Mucosa of stomach (tissue), 1 donor: ENCODE measurements at regions not wholly inside any gene's neighbourhood (a gene's known extent, or its start where the extent isn't known, plus 50 kb on each side); places are given as distances from the start of the nearest gene placed in this dataset.

Source experiments
- H3K27me3 ChIP-seq: one replicate; pipeline ENCODE4 v1.7.0; 2013; ENCODE audit warnings: mild to moderate bottlenecking, low read length; ENCODE audit not compliant: control insufficient read depth, insufficient read depth
- H3K36me3 ChIP-seq: one replicate; pipeline ENCODE4 v1.7.0; 2013; ENCODE audit warnings: low read length; ENCODE audit not compliant: control insufficient read depth, insufficient read depth
- H3K4me1 ChIP-seq: one replicate; pipeline ENCODE4 v1.7.0; 2013; ENCODE audit warnings: mild to moderate bottlenecking, low read length; ENCODE audit not compliant: control insufficient read depth, insufficient read depth
- H3K4me3 ChIP-seq: one replicate; pipeline ENCODE4 v1.7.0; 2013; ENCODE audit warnings: low read length
- H3K9ac ChIP-seq: one replicate; pipeline ENCODE4 v1.7.0; 2013; ENCODE audit warnings: mild to moderate bottlenecking, low read length, moderate library complexity
- H3K9me3 ChIP-seq: one replicate; pipeline ENCODE4 v1.7.0; 2013; ENCODE audit warnings: mild to moderate bottlenecking, low read length, moderate library complexity; ENCODE audit not compliant: control insufficient read depth
- donor health status: Pancreatic carcinoma.

- Histone ChIP-seq H3K9ac (no peak overlapping the region), H3K9me3 (no peaks in the 10 kb centered on the region), H3K4me1 (peaks cover 62% of the 10 kb centered on the region), H3K36me3 (no peaks in the 10 kb centered on the region), H3K27me3 (no peaks in the 10 kb centered on the region), H3K4me3 (no peak overlapping the region)
These were observed 282.3 kb upstream of the CCL2 start for GRCh38 chr17:33972763-33973162.

DNA sequence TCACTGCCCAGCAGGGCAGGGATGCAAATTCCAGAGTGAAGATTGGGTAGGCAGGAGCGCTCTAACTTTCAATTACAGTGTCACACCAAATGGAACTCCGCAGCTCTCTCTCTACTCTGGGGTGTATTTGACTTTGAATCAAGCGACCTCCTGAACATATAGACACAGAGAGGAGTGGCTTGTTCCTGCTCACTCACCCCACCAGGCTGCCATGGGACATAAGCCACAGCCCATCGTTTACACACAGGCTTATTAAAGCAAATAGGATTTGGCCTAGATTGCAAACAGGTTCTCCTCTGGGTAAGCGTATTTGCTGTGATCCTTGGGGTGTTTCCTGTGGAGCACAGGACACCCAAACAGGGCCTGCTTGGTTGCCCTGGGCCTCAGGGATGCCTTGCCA lies 281.6 kb upstream of the CCL2 start:
- H3K9ac ChIP-seq = no peak overlapping the region
- H3K4me1 ChIP-seq = peaks cover 64% of the 10 kb centered on the region
- H3K36me3 ChIP-seq = no peaks in the 10 kb centered on the region
- no peaks in the 10 kb centered on the region for H3K27me3 ChIP-seq
- H3K4me3 ChIP-seq = peak overlapping the region; percentile 9
- no peaks in the 10 kb centered on the region for H3K9me3 ChIP-seq

- Histone ChIP-seq H3K27me3 (no peaks in the 10 kb centered on the region), H3K9me3 (no peaks in the 10 kb centered on the region), H3K36me3 (no peaks in the 10 kb centered on the region), H3K4me3 (peak overlapping the region; percentile 9), H3K9ac (no peak overlapping the region), H3K4me1 (peaks cover 59% of the 10 kb centered on the region)
These were observed 280.8 kb upstream of the CCL2 start for GRCh38 chr17:33974276-33974675.

GRCh38 chr17:33976831-33977230 lies 278.3 kb upstream of the CCL2 start:
- H3K36me3 ChIP-seq = no peaks in the 10 kb centered on the region

GRCh38 chr17:33977729-33978514 lies 277.2 kb upstream of the CCL2 start:
- Histone ChIP-seq H3K9ac (no peak overlapping the region), H3K4me1 (peaks cover 37% of the 10 kb centered on the region), H3K4me3 (no peak overlapping the region), H3K36me3 (no peaks in the 10 kb centered on the region), H3K27me3 (no peaks in the 10 kb centered on the region), H3K9me3 (no peaks in the 10 kb centered on the region)

More at GRCh38 chr17:33976831-33977230, 278.3 kb upstream of the CCL2 start:
- H3K27me3 ChIP-seq = no peaks in the 10 kb centered on the region
- H3K9me3 ChIP-seq = no peaks in the 10 kb centered on the region
- no peak overlapping the region for H3K4me3 ChIP-seq
- H3K9ac ChIP-seq = no peak overlapping the region
- peaks cover 42% of the 10 kb centered on the region for H3K4me1 ChIP-seq

DNA sequence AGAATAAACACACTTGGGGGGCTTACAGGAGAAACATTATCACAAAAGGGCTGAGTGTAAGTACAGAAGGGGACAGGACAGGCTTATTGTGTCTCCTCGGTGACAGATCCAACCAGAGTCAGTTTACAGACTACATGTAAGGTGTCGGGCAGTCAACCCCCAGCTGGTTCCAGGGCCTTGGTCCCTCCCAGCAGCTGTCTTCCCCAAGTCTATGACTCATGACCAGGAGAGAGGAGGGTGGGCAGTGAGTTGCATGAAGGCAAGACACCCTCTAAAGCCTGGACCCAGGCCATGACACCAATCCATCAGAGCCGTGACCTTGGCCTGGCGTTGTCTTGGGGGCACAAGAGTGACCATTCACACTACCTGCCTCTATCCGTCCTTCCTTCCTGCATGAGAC lies 276.2 kb upstream of the CCL2 start:
- Histone ChIP-seq H3K9ac (no peak overlapping the region), H3K4me3 (no peak overlapping the region)

GRCh38 chr17:33980193-33980592 lies 274.9 kb upstream of the CCL2 start:
- no peaks in the 10 kb centered on the region for H3K9me3 ChIP-seq
- H3K27me3 ChIP-seq = no peaks in the 10 kb centered on the region
- H3K4me1 ChIP-seq = peaks cover 34% of the 10 kb centered on the region
- no peaks in the 10 kb centered on the region for H3K36me3 ChIP-seq
- no peak overlapping the region for H3K4me3 ChIP-seq
- no peak overlapping the region for H3K9ac ChIP-seq

More for the DNA sequence above, 276.2 kb upstream of the CCL2 start:
- H3K27me3 ChIP-seq = no peaks in the 10 kb centered on the region
- no peaks in the 10 kb centered on the region for H3K36me3 ChIP-seq
- H3K9me3 ChIP-seq = no peaks in the 10 kb centered on the region
- H3K4me1 ChIP-seq = peaks cover 33% of the 10 kb centered on the region

GRCh38 chr17:33981711-33982601 lies 273.1 kb upstream of the CCL2 start:
- no peak overlapping the region for H3K9ac ChIP-seq
- no peak overlapping the region for H3K4me3 ChIP-seq
- H3K27me3 ChIP-seq = no peaks in the 10 kb centered on the region
- no peaks in the 10 kb centered on the region for H3K9me3 ChIP-seq
- no peaks in the 10 kb centered on the region for H3K36me3 ChIP-seq
- peaks cover 34% of the 10 kb centered on the region for H3K4me1 ChIP-seq

DNA sequence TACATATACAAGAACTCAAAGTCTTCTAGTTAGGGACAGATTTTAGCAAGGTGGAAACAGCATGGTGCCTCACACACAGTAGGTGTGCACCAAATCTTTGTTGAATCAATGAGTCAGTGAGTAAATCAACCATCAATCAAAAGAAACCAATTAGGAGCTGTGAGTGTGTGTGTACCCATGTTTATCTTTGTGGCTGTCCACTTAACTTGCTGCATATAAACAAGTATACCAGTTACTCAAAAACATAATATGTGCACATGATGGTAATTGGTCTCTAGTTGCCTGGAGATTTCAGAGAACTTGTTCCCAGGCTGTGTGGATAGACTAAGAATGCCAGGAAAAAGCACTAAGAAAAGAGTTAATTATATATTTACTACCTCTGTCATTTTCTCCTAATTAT lies 272.2 kb upstream of the CCL2 start:
- Histone ChIP-seq H3K9me3 (no peaks in the 10 kb centered on the region), H3K9ac (no peak overlapping the region), H3K27me3 (no peaks in the 10 kb centered on the region), H3K4me1 (peaks cover 30% of the 10 kb centered on the region), H3K4me3 (no peak overlapping the region), H3K36me3 (no peaks in the 10 kb centered on the region)

- Histone ChIP-seq H3K4me1 (peaks cover 31% of the 10 kb centered on the region), H3K9ac (no peak overlapping the region), H3K36me3 (no peaks in the 10 kb centered on the region), H3K9me3 (no peaks in the 10 kb centered on the region), H3K4me3 (no peak overlapping the region), H3K27me3 (no peaks in the 10 kb centered on the region)
These were observed 271.1 kb upstream of the CCL2 start for GRCh38 chr17:33983824-33984574.

DNA sequence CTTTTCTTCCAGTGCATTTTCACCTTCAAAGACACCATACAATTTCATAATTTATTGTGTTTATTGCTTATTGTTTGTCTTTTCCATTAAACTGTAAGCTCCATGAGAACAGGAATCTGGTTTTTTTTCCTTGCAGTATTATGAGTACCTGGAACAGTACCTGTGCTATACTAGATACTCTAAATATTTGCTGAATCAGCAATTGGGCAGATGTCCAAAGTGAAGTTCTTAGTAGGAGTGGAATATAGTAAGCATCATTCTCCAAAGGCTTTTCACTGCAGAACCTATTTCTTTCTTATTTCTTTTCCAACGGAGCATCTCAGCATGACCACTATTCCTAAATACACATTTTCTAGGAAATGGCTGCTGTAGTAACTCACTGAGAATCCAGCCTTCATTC lies 269.0 kb upstream of the CCL2 start:
- Histone ChIP-seq H3K36me3 (no peaks in the 10 kb centered on the region), H3K4me3 (no peak overlapping the region), H3K9me3 (no peaks in the 10 kb centered on the region), H3K9ac (no peak overlapping the region), H3K27me3 (no peaks in the 10 kb centered on the region), H3K4me1 (peaks cover 41% of the 10 kb centered on the region)

- Histone ChIP-seq H3K4me1 (peaks cover 36% of the 10 kb centered on the region), H3K9me3 (no peaks in the 10 kb centered on the region), H3K4me3 (no peak overlapping the region), H3K9ac (no peak overlapping the region), H3K27me3 (no peaks in the 10 kb centered on the region), H3K36me3 (no peaks in the 10 kb centered on the region)
These were observed 268.5 kb upstream of the CCL2 start for GRCh38 chr17:33986566-33986965.
